ENCODE measurements at regions not wholly inside any gene's neighbourhood (a gene's known extent, or its start where the extent isn't known, plus 50 kb on each side); places are given as distances from the start of the nearest gene placed in this dataset.

GRCh38 chr7:25887795-25888559 lies 264.0 kb upstream of the NFE2L3 start:
- Histone ChIP-seq H3K9ac (ENCODE audit: low read length in 3 of 3) (no peak overlapping the region), H3K9me3 (ENCODE audit: control insufficient read depth in 2 of 3, insufficient read depth in 1 of 3, low read length in 3 of 3) (no peaks in the 10 kb centered on the region), H3K27ac (ENCODE audit: low read depth in 2 of 2, low read length in 2 of 2) (no peak overlapping the region), H3K27me3 (ENCODE audit: control insufficient read depth, insufficient read depth, low read length) (no peaks in the 10 kb centered on the region), H3K4me3 (ENCODE audit: low read length in 3 of 3) (no peak overlapping the region), H3K36me3 (ENCODE audit: control insufficient read depth in 2 of 3, insufficient read depth in 3 of 3, low read length in 3 of 3) (no peaks in the 10 kb centered on the region), H3K4me1 (ENCODE audit: control insufficient read depth in 2 of 3, insufficient read depth in 2 of 3, low read depth in 1 of 3, low read length in 3 of 3) (peaks cover 0 to 1% (median 0%) of the 10 kb centered on the region in 3 donors)
- intact Hi-C loops (cut with DNase I), result no loop called here
- TF ChIP-seq CTCF (IDR thresholded peaks at IDR 0.05; ENCODE audit: borderline replicate concordance, extremely low read depth, insufficient read depth), result no peak
- FAIRE-seq (no peak), DNase-seq (no peak)

DNA sequence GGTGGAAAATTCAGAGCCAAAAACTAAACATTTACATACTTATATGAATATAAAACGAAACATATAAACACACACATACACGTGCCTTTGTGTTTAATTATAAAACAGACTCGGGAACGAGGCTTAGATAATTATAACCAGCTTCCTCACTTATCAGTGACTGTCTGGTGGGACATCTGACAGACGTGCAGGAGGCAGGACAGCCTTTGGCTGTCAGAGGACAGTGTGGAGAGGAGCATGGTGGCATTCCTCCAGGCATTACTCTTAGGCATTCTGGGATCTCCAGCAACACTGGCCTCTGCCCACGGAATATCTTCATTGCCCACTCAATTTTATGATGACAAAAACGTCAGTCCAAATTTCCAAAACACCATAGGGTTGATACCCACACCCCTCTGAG lies 262.2 kb upstream of the NFE2L3 start:
- no peak for FAIRE-seq

GRCh38 chr7:25891591-25891990 lies 260.4 kb upstream of the NFE2L3 start:
- no peaks in the 10 kb centered on the region for H3K36me3 ChIP-seq (ENCODE audit: control insufficient read depth in 2 of 3, insufficient read depth in 3 of 3, low read length in 3 of 3)
- intact Hi-C loops (cut with DNase I), result loop anchor here (5.0 to 10.0 kb wide), 2 partner anchors 473 to 786 kb away; no protein-coding TSS in a partner anchor

More for the DNA sequence above, 262.2 kb upstream of the NFE2L3 start:
- no peak overlapping the region for H3K27ac ChIP-seq (ENCODE audit: low read depth in 2 of 2, low read length in 2 of 2)
- no peaks in the 10 kb centered on the region for H3K36me3 ChIP-seq (ENCODE audit: control insufficient read depth in 2 of 3, insufficient read depth in 3 of 3, low read length in 3 of 3)
- H3K4me3 ChIP-seq (ENCODE audit: low read length in 3 of 3), result no peak overlapping the region
- H3K9ac ChIP-seq (ENCODE audit: low read length in 3 of 3), result no peak overlapping the region
- no peaks in the 10 kb centered on the region for H3K9me3 ChIP-seq (ENCODE audit: control insufficient read depth in 2 of 3, insufficient read depth in 1 of 3, low read length in 3 of 3)
- intact Hi-C loops (cut with DNase I), result loop anchor here (5.0 to 10.0 kb wide), 2 partner anchors 475 to 788 kb away; no protein-coding TSS in a partner anchor
- no peak for TF ChIP-seq CTCF (IDR thresholded peaks at IDR 0.05; ENCODE audit: borderline replicate concordance, extremely low read depth, insufficient read depth)
- no peak for DNase-seq
- peaks cover 0 to 5% (median 0%) of the 10 kb centered on the region in 3 donors for H3K4me1 ChIP-seq (ENCODE audit: control insufficient read depth in 2 of 3, insufficient read depth in 2 of 3, low read depth in 1 of 3, low read length in 3 of 3)
- no peaks in the 10 kb centered on the region for H3K27me3 ChIP-seq (ENCODE audit: control insufficient read depth, insufficient read depth, low read length)

More at GRCh38 chr7:25891591-25891990, 260.4 kb upstream of the NFE2L3 start:
- Histone ChIP-seq H3K4me3 (ENCODE audit: low read length in 3 of 3) (no peak overlapping the region), H3K4me1 (ENCODE audit: control insufficient read depth in 2 of 3, insufficient read depth in 2 of 3, low read depth in 1 of 3, low read length in 3 of 3) (peaks cover 0 to 8% (median 0%) of the 10 kb centered on the region in 3 donors), H3K27me3 (ENCODE audit: control insufficient read depth, insufficient read depth, low read length) (no peaks in the 10 kb centered on the region), H3K9me3 (ENCODE audit: control insufficient read depth in 2 of 3, insufficient read depth in 1 of 3, low read length in 3 of 3) (no peaks in the 10 kb centered on the region), H3K9ac (ENCODE audit: low read length in 3 of 3) (no peak overlapping the region), H3K27ac (ENCODE audit: low read depth in 2 of 2, low read length in 2 of 2) (no peak overlapping the region)
- no peak for TF ChIP-seq CTCF (IDR thresholded peaks at IDR 0.05; ENCODE audit: borderline replicate concordance, extremely low read depth, insufficient read depth)
- DNase-seq, result no peak
- FAIRE-seq, result no peak

All from kidney (tissue), 13 donors.